ENCODE measurements at regions not wholly inside any gene's neighbourhood (a gene's known extent, or its start where the extent isn't known, plus 50 kb on each side); places are given as distances from the start of the nearest gene placed in this dataset.

- TF ChIP-seq, protein P1, sequence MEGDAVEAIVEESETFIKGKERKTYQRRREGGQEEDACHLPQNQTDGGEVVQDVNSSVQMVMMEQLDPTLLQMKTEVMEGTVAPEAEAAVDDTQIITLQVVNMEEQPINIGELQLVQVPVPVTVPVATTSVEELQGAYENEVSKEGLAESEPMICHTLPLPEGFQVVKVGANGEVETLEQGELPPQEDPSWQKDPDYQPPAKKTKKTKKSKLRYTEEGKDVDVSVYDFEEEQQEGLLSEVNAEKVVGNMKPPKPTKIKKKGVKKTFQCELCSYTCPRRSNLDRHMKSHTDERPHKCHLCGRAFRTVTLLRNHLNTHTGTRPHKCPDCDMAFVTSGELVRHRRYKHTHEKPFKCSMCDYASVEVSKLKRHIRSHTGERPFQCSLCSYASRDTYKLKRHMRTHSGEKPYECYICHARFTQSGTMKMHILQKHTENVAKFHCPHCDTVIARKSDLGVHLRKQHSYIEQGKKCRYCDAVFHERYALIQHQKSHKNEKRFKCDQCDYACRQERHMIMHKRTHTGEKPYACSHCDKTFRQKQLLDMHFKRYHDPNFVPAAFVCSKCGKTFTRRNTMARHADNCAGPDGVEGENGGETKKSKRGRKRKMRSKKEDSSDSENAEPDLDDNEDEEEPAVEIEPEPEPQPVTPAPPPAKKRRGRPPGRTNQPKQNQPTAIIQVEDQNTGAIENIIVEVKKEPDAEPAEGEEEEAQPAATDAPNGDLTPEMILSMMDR (conservative IDR thresholded peaks at IDR 0.05; ENCODE audit: low read depth, low read length) = no peak
- TF ChIP-seq MAFK (IDR thresholded peaks at IDR 0.05; ENCODE audit: low read depth, low read length) = no peak
- no peak for TF ChIP-seq POLR2A (IDR thresholded peaks at IDR 0.05; ENCODE audit: low read depth, low read length)
- TF ChIP-seq CHD1 (IDR thresholded peaks at IDR 0.05; ENCODE audit: low read depth, low read length) = no peak
- TF ChIP-seq, protein P2, sequence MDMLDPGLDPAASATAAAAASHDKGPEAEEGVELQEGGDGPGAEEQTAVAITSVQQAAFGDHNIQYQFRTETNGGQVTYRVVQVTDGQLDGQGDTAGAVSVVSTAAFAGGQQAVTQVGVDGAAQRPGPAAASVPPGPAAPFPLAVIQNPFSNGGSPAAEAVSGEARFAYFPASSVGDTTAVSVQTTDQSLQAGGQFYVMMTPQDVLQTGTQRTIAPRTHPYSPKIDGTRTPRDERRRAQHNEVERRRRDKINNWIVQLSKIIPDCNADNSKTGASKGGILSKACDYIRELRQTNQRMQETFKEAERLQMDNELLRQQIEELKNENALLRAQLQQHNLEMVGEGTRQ (IDR thresholded peaks at IDR 0.05; ENCODE audit: low read depth, low read length) = no peak
Measured at GRCh38 chr5:73291873-73292272, 118.9 kb downstream of the TMEM174 start.

Measured in IMR-90 (cell line).